ENCODE measurements at regions not wholly inside any gene's neighbourhood (a gene's known extent, or its start where the extent isn't known, plus 50 kb on each side); places are given as distances from the start of the nearest gene placed in this dataset.

- no peak for TF ChIP-seq EZH2phosphoT487 (IDR thresholded peaks at IDR 0.05; ENCODE audit: borderline replicate concordance, low read depth, low read length)
- no peak for TF ChIP-seq CTCF (conservative IDR thresholded peaks at IDR 0.05; ENCODE audit: low read length)
Observed at GRCh38 chr18:40760251-40760650, 1194.8 kb upstream of the PIK3C3 start.
